ENCODE measurements at regions not wholly inside any gene's neighbourhood (a gene's known extent, or its start where the extent isn't known, plus 50 kb on each side); places are given as distances from the start of the nearest gene placed in this dataset.

DNA sequence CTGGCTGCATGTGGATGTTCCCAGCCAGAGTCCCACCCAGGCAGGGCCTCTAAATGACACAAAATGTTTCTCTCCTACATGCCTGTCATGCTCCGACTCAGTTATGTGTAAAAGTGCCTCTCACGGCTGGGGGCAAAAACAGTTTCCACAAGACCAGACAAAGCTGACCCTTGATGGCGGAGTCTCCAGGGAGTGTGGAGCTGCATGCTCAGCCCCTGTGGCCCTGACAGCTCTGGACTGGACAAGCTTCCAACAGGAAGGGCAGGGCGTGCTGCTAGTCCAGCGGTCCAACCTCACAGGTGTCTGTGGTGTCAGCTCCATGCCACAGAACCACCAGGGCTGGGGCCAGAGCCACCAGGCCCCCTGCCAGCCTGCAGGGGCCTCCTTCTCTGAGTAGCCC, 149.6 kb downstream of the CRYBB2 start:
- Histone ChIP-seq H3K4me3 (replicated peaks; ENCODE audit: low read depth, low read length) (no peak overlapping the region), H3K36me3 (ENCODE audit: control insufficient read depth, insufficient read depth, low read length) (peaks cover 2% of the 10 kb centered on the region; the same call in 1 of the 2 replicates), H3K27me3 (replicated peaks; ENCODE audit: control insufficient read depth, insufficient read depth, low read length) (no peaks in the 10 kb centered on the region)
- no peak for TF ChIP-seq CTCF (IDR thresholded peaks at IDR 0.05; ENCODE audit: insufficient read depth, low read length, poor library complexity, severe bottlenecking)
- no peak for DNase-seq (ENCODE audit: extremely low read depth, insufficient read length)

DNA sequence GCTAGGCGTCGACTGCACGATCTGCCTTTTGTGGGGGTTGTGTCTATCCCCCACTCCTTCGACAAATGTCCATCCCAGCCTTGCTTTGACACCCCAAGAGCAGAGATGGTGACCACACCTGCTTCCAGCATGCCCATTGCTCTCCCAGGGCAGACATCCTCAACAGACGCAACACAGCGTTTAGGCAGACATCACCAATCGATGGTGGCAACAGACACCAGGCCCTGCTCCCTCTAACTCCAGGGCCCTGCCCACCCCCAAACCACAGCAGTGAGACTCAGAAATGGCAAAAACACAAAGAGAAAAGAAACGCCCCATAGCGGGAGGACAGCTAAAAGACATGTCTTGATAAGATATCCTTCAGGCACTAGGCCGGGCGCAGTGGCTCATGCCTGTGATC, 150.9 kb downstream of the CRYBB2 start:
- no peaks in the 10 kb centered on the region; the same call in 1 of the 2 replicates for H3K36me3 ChIP-seq (ENCODE audit: control insufficient read depth, insufficient read depth, low read length)

DNA sequence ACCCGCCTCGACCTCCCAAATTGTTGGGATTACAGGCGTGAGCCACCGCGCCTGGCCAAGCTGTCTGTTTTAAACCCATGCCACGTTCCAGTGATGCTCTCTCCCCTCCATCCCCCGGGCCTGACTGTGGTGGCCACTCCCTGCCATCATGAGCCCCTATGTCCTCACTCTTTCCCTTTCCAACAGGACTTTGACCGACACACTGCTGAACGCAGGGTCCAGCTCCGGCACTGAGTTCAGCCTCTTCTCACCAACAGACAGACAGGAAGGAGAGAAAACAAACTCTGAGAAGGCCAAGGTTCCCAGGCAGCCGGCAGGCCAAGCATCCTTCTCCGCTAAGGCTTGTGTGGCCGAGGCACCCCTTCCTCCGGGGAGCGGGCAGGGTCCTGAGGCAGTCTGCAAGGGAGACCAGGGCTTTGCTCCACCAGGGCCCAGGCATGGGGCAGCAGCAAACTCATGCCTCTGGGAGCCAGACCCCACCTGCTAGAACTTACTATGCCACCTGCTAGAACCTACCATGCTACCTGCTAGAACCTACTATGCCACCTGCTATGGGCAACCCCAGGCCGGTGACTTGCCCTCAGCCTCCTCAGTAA, 152.7 kb downstream of the CRYBB2 start:
- TF ChIP-seq CTCF (IDR thresholded peaks at IDR 0.05; ENCODE audit: insufficient read depth, low read length, poor library complexity, severe bottlenecking), result no peak
- no peaks in the 10 kb centered on the region; the same call in 1 of the 2 replicates for H3K36me3 ChIP-seq (ENCODE audit: control insufficient read depth, insufficient read depth, low read length)
- no peaks in the 10 kb centered on the region for H3K27me3 ChIP-seq (replicated peaks; ENCODE audit: control insufficient read depth, insufficient read depth, low read length)
- DNase-seq (ENCODE audit: extremely low read depth, insufficient read length), result no peak
- no peak overlapping the region for H3K4me3 ChIP-seq (replicated peaks; ENCODE audit: low read depth, low read length)

More for the DNA sequence above, 150.9 kb downstream of the CRYBB2 start:
- DNase-seq (ENCODE audit: extremely low read depth, insufficient read length), result no peak
- TF ChIP-seq CTCF (IDR thresholded peaks at IDR 0.05; ENCODE audit: insufficient read depth, low read length, poor library complexity, severe bottlenecking), result no peak
- Histone ChIP-seq H3K4me3 (replicated peaks; ENCODE audit: low read depth, low read length) (no peak overlapping the region), H3K27me3 (replicated peaks; ENCODE audit: control insufficient read depth, insufficient read depth, low read length) (no peaks in the 10 kb centered on the region)

DNA sequence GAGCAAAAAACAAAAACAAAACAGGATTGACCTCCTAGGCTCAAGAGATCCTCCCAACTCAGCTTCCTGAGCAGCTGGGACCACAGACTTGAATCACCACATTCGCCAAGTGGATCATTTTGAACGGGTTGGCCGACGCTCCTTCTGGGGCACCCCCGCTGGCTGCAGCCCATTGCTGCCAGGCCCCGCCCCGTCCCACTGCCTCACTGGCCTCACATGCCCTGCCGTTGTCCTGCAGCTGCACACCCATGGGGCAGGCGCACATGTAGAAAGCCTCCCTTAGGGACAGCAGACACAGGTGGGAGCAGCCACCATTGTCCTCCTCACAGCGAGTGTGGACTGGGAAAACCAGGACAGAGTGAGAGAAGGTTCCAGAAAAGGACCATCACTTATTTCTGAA, 154.5 kb downstream of the CRYBB2 start:
- DNase-seq (ENCODE audit: extremely low read depth, insufficient read length), result no peak
- Histone ChIP-seq H3K27me3 (replicated peaks; ENCODE audit: control insufficient read depth, insufficient read depth, low read length) (no peaks in the 10 kb centered on the region), H3K4me3 (replicated peaks; ENCODE audit: low read depth, low read length) (no peak overlapping the region), H3K36me3 (ENCODE audit: control insufficient read depth, insufficient read depth, low read length) (no peaks in the 10 kb centered on the region; the same call in 1 of the 2 replicates)
- no peak for TF ChIP-seq CTCF (IDR thresholded peaks at IDR 0.05; ENCODE audit: insufficient read depth, low read length, poor library complexity, severe bottlenecking)

- DNase-seq (ENCODE audit: extremely low read depth, insufficient read length), result no peak
- Histone ChIP-seq H3K27me3 (replicated peaks; ENCODE audit: control insufficient read depth, insufficient read depth, low read length) (no peaks in the 10 kb centered on the region), H3K36me3 (ENCODE audit: control insufficient read depth, insufficient read depth, low read length) (no peaks in the 10 kb centered on the region; the same call in 1 of the 2 replicates), H3K4me3 (replicated peaks; ENCODE audit: low read depth, low read length) (no peak overlapping the region)
- no peak for TF ChIP-seq CTCF (IDR thresholded peaks at IDR 0.05; ENCODE audit: insufficient read depth, low read length, poor library complexity, severe bottlenecking)
Observed at GRCh38 chr22:25374869-25375268, 155.4 kb downstream of the CRYBB2 start.

- no peaks in the 10 kb centered on the region; the same call in 1 of the 2 replicates for H3K36me3 ChIP-seq (ENCODE audit: control insufficient read depth, insufficient read depth, low read length)
Observed at GRCh38 chr22:25375683-25376082, 156.2 kb downstream of the CRYBB2 start.

More at GRCh38 chr22:25375683-25376082, 156.2 kb downstream of the CRYBB2 start:
- no peak for DNase-seq (ENCODE audit: extremely low read depth, insufficient read length)
- no peak overlapping the region for H3K4me3 ChIP-seq (replicated peaks; ENCODE audit: low read depth, low read length)
- no peaks in the 10 kb centered on the region for H3K27me3 ChIP-seq (replicated peaks; ENCODE audit: control insufficient read depth, insufficient read depth, low read length)
- no peak for TF ChIP-seq CTCF (IDR thresholded peaks at IDR 0.05; ENCODE audit: insufficient read depth, low read length, poor library complexity, severe bottlenecking)

All from GM06990 (cell line).